Vagina (tissue), 2 donors: ENCODE measurements at regions not wholly inside any gene's neighbourhood (a gene's known extent, or its start where the extent isn't known, plus 50 kb on each side); places are given as distances from the start of the nearest gene placed in this dataset.
A peak's percentile ranks its signal among the peaks of the same experiment; 100 is the strongest.

Source experiments
- DNase-seq, 2 donors: peaks; one replicate each; pipeline ENCODE4 v3.0.0-alpha.2; 2017; ENCODE audit errors: extremely low spot score in 2 of 2
- H3K27ac ChIP-seq: fragments of 200-600 bp; sonication (generic); one replicate; pipeline ENCODE4 v1.5.1; 2019
- H3K27me3 ChIP-seq: fragments of 200-600 bp; sonication (generic); one replicate; pipeline ENCODE4 v1.5.1; 2019
- H3K36me3 ChIP-seq, 2 donors: fragments of 200-600 bp; sonication (generic); one replicate each; pipeline ENCODE4 v1.5.1; 2017 to 2019
- H3K4me1 ChIP-seq: fragments of 200-600 bp; sonication (generic); one replicate; pipeline ENCODE4 v1.5.1; 2019
- H3K4me3 ChIP-seq, 2 donors: fragments of 200-600 bp; sonication (generic); 1 replicate in 1 of 2; 2 replicates in 1 of 2; pipeline ENCODE4 v1.5.1; 2016 to 2019
- H3K9me3 ChIP-seq: fragments of 200-600 bp; sonication (generic); one replicate; pipeline ENCODE4 v1.5.1; 2019
- POLR2A ChIP-seq, 2 donors: fragments of 450-650 bp; IDR thresholded peaks; one replicate each; pipeline ENCODE4 v1.6.1; 2017; ENCODE audit warnings: antibody characterized with exemption in 2 of 2, mild to moderate bottlenecking in 2 of 2, moderate library complexity in 2 of 2
- POLR2AphosphoS5 ChIP-seq, 2 donors: sonication (generic); formaldehyde crosslinking; IDR thresholded peaks; one replicate each; pipeline ENCODE4 v1.9.0; 2017; ENCODE audit warnings: antibody characterized with exemption in 2 of 2, mild to moderate bottlenecking in 2 of 2, low read depth in 1 of 2; ENCODE audit not compliant: insufficient read depth in 1 of 2
- intact Hi-C: fragments of 100-400 bp; cut with DNase I; formaldehyde crosslinking; loops from one replicate; pipeline ENCODE4 v1.15.1; 2023
- TF ChIP-seq, protein P1 (sequence below), 3 experiments: fragments of 450-650 bp in 2 of 3; fragments of 200-600 bp in 1 of 3; sonication (generic) in 1 of 3; IDR thresholded peaks; one replicate each; pipeline ENCODE4 v1.5.1; 2017 to 2019; ENCODE audit warnings: antibody characterized with exemption in 3 of 3, mild to moderate bottlenecking in 2 of 3, moderate library complexity in 2 of 3

GRCh38 chr22:20641919-20642579 lies 131.9 kb upstream of the SERPIND1 start:
- H3K4me3 ChIP-seq = no peak overlapping the region
- H3K4me1 ChIP-seq = no peaks in the 10 kb centered on the region
- peak; percentile 16 to 34 for DNase-seq
- no peak overlapping the region for H3K27ac ChIP-seq
- TF ChIP-seq, protein P1, sequence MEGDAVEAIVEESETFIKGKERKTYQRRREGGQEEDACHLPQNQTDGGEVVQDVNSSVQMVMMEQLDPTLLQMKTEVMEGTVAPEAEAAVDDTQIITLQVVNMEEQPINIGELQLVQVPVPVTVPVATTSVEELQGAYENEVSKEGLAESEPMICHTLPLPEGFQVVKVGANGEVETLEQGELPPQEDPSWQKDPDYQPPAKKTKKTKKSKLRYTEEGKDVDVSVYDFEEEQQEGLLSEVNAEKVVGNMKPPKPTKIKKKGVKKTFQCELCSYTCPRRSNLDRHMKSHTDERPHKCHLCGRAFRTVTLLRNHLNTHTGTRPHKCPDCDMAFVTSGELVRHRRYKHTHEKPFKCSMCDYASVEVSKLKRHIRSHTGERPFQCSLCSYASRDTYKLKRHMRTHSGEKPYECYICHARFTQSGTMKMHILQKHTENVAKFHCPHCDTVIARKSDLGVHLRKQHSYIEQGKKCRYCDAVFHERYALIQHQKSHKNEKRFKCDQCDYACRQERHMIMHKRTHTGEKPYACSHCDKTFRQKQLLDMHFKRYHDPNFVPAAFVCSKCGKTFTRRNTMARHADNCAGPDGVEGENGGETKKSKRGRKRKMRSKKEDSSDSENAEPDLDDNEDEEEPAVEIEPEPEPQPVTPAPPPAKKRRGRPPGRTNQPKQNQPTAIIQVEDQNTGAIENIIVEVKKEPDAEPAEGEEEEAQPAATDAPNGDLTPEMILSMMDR (IDR thresholded peaks at IDR 0.05) = no peak
- TF ChIP-seq POLR2AphosphoS5 (IDR thresholded peaks at IDR 0.05; ENCODE audit: insufficient read depth in 1 of 2, low read depth in 1 of 2) = no peak
- H3K27me3 ChIP-seq = no peaks in the 10 kb centered on the region
- no peaks in the 10 kb centered on the region for H3K9me3 ChIP-seq
- intact Hi-C loops = no loop called here
- no peaks in the 10 kb centered on the region for H3K36me3 ChIP-seq

DNA sequence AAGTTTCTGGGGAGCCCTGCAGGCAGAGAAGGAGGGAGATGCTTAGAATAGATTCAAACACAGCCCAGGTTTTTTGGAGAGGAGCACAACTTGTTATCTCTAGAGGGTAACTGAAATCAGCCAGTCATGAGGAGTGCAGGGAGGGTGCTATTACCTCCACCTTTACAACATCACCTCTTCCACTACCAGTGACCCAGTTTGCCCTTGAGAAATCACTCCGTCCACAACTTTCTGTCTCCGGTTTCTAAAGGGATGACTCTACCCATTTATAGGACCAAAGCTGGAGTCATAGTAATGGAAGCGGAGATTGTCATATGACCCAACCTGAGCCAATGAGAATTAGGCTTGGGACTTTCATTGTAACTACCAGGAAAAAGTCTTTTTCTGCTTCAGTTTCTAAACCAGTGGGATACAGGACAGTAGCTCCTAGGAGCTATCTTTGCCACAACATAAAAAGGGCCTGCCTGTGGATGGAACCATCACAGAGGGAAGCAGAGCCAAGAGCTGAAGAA lies 131.2 kb upstream of the SERPIND1 start:
- intact Hi-C loops = no loop called here
- Histone ChIP-seq H3K9me3 (no peaks in the 10 kb centered on the region), H3K36me3 (no peaks in the 10 kb centered on the region), H3K27me3 (no peaks in the 10 kb centered on the region), H3K27ac (no peak overlapping the region), H3K4me1 (no peaks in the 10 kb centered on the region), H3K4me3 (no peak overlapping the region)
- peak; percentile 22 to 31 for DNase-seq
- TF ChIP-seq POLR2A (IDR thresholded peaks at IDR 0.05) (no peak), POLR2AphosphoS5 (IDR thresholded peaks at IDR 0.05; ENCODE audit: insufficient read depth in 1 of 2, low read depth in 1 of 2) (no peak)
- TF ChIP-seq, protein P1 (IDR thresholded peaks at IDR 0.05) = no peak

- no peaks in the 10 kb centered on the region for H3K36me3 ChIP-seq
- H3K4me1 ChIP-seq = no peaks in the 10 kb centered on the region
- no peaks in the 10 kb centered on the region for H3K9me3 ChIP-seq
- H3K4me3 ChIP-seq = no peak overlapping the region
- TF ChIP-seq POLR2A (IDR thresholded peaks at IDR 0.05) = no peak
- TF ChIP-seq, protein P1 (IDR thresholded peaks at IDR 0.05) = no peak
- no peak for TF ChIP-seq POLR2AphosphoS5 (IDR thresholded peaks at IDR 0.05; ENCODE audit: insufficient read depth in 1 of 2, low read depth in 1 of 2)
- intact Hi-C loops = no loop called here
- no peaks in the 10 kb centered on the region for H3K27me3 ChIP-seq
- peak; percentile 22 to 40 for DNase-seq
- H3K27ac ChIP-seq = no peak overlapping the region
Observed at GRCh38 chr22:20644071-20644642, 129.8 kb upstream of the SERPIND1 start.

- intact Hi-C loops = no loop called here
- no peak overlapping the region for H3K4me3 ChIP-seq
- H3K27me3 ChIP-seq = no peaks in the 10 kb centered on the region
- TF ChIP-seq POLR2A (IDR thresholded peaks at IDR 0.05) = no peak
- TF ChIP-seq POLR2AphosphoS5 (IDR thresholded peaks at IDR 0.05; ENCODE audit: insufficient read depth in 1 of 2, low read depth in 1 of 2) = no peak
- TF ChIP-seq, protein P1 (IDR thresholded peaks at IDR 0.05) = no peak
- H3K27ac ChIP-seq = no peak overlapping the region
- H3K4me1 ChIP-seq = no peaks in the 10 kb centered on the region
- H3K9me3 ChIP-seq = no peaks in the 10 kb centered on the region
- no peaks in the 10 kb centered on the region for H3K36me3 ChIP-seq
- peak; percentile 52 to 77 for DNase-seq
Observed at GRCh38 chr22:20645954-20646353, 128.0 kb upstream of the SERPIND1 start.

DNA sequence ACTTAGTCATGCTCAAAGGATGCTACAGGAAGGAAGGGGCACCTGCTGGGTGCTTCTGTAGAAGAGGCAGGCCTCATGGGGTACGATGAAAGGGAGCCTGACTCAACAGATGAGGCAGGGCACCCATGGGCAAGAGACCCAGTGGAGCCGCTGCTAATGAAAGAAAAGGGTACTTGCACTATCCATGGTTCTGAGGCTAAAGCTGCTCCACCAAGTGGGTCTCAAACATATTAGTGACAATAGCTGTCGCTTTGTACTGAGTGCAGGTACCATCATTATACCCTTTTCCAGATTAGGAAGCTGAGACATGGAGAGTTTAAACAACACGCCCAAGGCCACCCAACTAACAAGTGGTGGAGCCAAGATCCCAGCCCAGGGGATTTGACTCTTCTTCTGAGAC lies 127.5 kb upstream of the SERPIND1 start:
- peak in 1 of 2 donors; percentile 65 for DNase-seq

More for the DNA sequence above, 127.5 kb upstream of the SERPIND1 start:
- no peak overlapping the region for H3K4me3 ChIP-seq
- intact Hi-C loops = no loop called here
- H3K9me3 ChIP-seq = no peaks in the 10 kb centered on the region
- no peak overlapping the region for H3K27ac ChIP-seq
- no peaks in the 10 kb centered on the region for H3K36me3 ChIP-seq
- H3K27me3 ChIP-seq = no peaks in the 10 kb centered on the region
- no peak for TF ChIP-seq POLR2A (IDR thresholded peaks at IDR 0.05)
- no peak for TF ChIP-seq POLR2AphosphoS5 (IDR thresholded peaks at IDR 0.05; ENCODE audit: insufficient read depth in 1 of 2, low read depth in 1 of 2)
- TF ChIP-seq, protein P1 (IDR thresholded peaks at IDR 0.05) = no peak
- H3K4me1 ChIP-seq = no peaks in the 10 kb centered on the region
